Forelimb muscle (tissue), 1 donor: ENCODE measurements at regions not wholly inside any gene's neighbourhood (a gene's known extent, or its start where the extent isn't known, plus 50 kb on each side); places are given as distances from the start of the nearest gene placed in this dataset.

ENCODE experiments used
- DNase-seq: peaks from one replicate; pipeline ENCODE4 v3.0.0-alpha.2; 2013; ENCODE audit warnings: low read depth

DNA sequence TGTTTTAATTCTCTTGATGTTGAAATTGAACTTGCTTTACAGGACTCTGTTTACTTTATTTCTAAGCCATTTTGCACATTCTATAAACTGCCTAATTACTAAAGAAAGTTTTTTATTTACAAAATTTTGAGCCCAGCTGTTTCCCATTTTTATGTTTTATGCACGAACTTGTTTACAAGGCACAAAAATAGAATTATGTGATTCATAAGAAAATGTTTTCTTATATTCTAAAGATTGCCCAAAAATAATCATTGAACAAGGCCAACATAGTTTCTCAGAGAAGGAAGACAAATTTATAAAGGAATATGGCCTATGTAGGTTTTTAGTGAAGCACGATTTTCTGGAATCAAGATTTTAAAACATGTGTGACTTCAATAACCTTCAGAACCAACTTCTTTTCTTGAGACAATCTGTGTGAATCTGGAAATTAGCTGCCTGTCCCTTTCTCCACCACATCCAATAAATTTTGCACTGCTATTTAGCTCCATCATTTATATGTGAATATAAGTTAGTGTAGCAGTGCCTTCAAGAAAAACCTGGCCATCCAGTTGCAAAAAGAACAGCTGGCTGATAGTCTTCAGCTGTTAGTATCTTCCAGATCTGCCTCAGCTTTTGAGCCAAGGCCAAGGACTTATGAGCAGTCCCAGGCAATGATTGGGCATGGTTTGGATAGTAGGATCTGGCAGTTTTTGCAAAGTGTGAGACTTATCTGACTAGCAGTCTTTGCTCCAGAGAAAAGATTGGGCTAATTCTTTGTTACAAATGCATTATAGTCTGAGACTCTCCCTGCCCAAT is 253.2 kb upstream of the COL3A1 start:
- no peak for DNase-seq

DNA sequence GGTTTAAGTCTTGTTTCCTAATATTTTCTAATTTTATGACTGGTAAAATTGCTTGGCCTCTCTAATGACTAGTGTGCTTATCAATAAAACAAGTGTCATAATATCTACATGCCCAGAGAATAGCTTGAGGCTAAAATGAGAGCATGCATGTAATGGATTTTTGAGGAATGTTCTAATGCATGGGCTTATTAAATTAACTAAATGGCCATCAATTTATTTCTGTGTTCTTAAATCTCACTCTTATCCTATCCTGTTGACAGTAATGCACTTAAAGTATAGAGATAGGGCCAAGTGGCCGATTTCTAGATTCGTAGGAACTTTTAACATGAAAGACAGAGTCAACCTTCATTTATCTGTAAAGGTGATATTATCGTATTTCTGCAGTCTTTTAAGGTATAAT is 252.4 kb upstream of the COL3A1 start:
- DNase-seq: no peak

DNA sequence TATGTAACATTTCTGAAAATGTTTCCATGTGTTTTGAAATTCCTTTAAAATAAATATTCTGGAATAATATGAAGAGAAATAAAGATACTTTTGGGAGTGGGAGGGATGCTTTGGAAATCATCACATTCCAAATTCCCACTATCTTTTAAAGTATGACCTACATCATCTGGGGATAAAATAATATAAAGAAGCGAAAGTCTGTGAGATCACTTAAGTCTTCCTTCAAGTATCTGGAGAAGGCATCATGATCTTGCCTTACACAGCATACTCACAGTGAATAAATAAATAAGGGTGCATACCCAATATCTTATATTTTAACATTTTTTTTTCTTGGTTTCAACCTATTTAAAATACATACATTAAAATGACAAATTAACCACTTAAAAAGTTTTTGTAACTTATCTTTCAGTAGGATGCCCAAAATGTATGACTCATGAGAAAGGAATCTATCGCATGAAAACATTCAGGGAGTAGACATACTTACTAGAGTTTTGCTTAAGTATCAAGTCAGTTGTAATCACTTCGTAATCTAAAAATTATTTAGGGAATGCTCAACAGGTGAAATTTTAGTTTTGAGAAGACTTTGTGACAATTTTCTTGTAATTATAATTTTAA is 248.3 kb upstream of the COL3A1 start:
- peak; percentile 24 for DNase-seq

DNA sequence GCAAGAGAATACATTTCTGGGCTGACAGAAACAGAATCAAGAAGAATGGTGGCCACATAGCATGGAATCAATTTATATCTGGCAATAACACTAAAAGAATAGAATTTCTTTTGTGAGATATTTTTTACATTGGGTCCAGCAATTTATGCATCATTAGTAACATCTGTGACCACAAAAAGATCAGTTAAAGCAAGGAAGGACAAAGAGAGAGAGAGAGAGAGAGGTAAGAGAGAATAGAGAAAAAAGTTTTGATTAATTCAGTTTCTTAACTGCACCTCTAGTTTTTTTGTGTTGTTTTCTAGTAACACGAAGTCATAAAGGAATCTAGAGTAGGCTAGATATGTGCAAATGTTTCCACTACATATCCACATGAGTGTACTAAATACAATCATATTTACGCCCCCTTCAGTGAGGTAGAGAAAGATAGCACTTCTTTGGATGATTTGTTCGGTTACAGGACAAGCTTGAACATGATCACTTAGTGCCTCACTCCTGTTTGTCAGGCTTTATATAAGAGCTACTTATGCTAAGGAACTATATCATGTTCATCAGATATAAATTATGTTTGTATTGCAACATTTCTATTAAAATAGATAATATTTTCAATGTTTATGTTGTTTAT is 247.4 kb upstream of the COL3A1 start:
- DNase-seq: peak; percentile 20

DNA sequence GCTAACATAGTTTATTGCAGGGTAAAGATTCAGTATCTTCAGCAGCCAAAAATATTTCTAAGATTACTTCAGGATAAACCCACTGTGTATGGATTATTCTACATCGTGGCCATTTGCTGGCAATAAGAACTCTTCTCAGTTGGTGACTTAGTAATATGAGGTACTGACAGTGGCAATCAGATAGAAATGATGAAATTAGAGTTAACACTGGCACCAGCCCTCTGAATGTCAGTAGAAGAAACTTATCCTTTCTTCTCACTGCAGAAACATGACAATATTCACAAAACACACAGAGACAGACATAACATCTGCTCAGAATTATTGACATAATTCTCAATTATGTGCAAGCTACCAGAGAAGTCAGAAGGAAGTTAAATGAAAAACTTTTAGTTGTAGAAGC is 246.3 kb upstream of the COL3A1 start:
- DNase-seq: no peak

DNA sequence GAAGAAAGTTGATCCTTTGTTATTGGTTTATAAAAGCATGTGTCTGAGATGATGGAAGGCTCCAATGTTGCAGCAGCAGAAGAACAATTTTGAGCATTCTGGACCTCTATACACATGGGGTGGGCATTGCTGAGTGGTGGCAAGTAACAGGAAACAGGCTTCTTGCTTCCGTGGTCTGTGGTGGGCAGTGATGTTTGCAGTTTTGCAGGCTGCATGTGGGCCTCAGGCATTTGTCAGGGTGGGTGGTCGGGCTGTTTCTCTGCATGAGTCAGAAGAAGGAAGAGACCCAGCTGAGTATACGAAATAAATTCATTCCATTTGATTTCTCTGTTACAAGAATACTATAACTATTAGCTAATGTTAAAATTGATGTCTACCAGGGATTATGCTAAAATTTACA is 239.5 kb upstream of the COL3A1 start:
- no peak for DNase-seq

DNA sequence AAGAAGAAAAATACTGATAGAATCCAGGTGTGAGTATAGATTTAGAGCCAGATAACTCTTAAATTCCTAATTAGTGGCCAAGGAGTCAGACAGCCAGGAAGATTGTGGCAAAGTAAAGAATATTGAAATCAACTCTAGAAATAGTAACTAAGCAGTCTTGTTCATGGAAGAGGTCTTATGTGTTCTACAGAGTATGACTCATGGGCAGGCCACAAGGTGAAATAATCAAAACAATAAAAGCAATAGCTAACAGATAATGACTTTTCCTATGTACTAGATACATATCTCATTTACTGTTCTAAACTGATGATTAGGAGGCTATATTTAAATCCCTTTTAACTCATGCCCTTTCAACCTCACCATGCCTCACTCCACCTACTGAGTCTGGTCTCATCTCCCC is 227.4 kb upstream of the COL3A1 start:
- no peak for DNase-seq

DNA sequence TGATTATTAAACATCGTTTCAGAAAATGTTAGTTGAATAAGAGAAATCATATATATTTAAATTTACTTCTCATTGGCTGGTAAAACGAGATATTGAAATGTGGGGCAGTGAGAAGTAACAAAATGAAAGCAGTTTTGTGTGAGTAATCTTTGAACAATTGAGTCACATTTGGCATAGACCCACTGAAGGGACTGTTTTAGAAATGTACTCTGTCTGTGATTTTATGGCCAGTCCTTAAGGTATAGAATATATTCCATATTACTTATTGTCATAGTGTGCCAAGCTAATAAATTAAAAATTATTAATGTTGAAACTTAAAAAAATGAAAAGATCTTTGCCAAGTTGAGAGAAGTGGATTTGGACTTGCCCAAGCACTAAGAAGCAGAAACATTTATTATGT is 222.4 kb upstream of the COL3A1 start:
- no peak for DNase-seq

DNA sequence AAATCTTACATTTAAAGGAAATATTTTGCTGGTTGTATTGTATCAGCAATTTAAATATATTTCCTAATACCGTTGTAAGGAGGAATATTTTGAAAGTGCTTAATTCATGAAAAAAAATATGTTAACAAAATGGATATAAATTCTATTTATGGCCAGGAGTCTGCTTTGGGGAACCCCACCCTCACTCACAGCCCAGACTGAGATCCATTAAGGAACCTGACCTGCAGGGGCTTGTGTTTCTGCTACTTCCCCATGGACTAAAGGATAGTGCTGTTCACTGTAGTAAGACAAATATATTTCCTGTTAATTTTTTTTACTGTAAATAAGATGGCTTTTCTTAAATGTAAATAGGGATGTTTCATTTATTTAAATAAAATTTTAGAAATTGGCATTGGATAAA is 221.9 kb upstream of the COL3A1 start:
- no peak for DNase-seq

DNA sequence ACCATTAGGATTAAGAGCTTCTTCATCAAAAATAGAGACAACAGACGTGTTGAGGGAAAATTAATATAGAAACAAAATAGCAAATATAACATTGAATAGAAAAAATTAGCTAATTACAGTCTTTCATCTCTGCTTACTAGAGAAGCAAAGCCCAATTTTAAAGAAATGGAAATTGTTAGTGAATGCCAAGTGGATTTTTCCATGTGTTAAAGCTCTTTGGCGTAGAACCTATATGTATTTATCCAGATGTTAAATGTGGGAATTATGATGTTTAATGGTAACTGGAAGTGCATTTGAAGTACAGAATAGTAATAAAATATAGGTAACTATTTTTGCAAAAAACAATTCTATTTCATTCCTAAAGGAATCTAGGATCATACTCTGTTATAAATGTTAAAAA is 212.0 kb upstream of the COL3A1 start:
- no peak for DNase-seq

DNA sequence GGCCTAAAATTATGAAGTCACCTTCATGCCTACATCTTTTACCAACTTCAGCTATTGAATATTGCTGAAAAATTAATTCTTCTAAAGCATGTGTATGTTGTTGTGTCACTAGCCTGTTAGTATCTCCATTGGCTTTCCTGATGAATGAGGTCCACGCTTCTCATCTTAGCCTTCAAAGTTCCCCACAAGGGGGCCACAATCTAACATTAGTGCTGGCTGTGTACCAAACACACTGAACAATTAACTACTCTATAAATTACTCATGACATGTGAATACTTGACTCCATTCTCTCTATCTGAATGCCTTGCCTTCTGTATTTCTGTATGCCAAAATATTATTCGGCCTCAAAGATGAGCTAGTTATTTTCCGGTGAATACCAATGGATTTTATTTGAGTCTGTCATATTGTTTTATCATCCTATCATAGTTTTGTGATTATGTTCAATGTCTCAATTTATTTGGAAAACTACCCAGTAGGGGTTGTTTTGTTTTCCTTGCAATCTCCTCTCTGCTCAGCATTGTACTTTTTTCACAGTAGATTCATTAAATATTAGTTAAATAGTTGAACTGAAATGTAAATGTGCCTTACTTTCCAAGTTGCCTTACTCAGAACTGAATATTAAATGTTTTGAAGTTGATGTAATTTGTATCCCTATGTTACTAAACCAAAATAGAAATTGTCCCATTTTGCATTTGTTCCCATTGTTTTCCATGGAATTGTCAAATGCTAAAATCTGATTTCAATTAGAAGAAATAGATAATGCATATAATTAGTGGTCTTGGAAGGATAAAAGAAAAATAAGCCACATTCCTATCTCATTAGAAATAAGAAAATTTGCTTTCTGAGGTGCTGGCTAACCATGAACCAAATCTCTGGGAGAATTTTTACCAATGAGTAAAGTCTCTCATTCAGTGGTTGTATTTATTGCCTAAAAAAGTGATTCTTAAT is 208.4 kb upstream of the COL3A1 start:
- DNase-seq: no peak

DNA sequence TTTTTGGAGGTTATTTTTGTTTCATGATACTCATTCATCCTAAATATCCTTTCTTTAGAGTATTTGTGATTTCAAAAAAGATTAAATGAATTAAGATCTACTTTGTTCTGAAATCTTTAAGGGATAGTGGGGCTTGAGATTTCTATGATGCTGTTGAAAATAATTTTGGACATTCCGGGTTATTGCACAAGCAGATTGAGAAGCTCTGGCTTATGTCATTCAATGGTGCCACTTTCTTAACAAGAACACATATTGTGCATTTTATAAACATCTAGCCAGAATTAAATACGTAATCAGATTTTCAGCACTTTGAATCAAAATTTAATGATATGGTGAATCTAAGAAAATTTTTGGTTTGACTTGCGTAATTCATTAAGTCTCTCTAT is 207.7 kb upstream of the COL3A1 start:
- no peak for DNase-seq

DNA sequence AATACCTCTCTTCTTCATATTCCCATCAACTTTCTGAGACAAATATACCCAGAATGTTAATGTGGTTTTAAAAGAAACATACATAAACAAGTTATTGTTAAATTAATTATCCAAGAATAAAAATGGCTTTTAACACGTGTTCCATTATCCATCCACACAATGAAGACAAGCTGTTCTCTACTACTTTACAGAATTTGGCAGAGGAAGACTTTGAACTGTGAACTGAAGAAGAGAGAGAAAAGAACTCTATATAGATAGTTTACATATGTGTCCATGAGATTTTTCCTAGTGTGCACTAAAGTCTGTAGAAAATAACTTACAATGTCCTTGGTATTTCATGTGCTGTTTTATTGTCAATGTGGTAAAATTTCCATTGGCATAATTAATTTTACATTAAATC is 207.0 kb upstream of the COL3A1 start:
- no peak for DNase-seq

DNA sequence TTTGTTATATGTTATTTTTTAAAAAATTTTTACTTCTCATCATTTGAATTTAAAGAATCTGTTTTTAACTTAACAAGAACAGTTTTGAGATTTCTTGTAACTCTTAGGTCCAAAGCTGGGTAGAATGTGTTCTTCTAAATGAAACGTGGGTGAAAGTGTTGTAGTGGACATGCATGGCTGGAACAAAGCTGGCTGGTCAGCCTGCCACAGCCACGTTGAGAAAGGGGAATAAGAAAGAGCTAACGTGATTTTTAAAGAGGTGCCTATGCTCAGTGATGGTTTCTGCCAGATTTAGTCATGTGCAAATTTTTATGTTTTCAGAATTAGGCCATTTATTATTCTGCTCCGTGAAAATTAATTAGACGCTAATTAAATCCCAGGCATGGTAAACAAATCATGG is 203.9 kb upstream of the COL3A1 start:
- no peak for DNase-seq

DNA sequence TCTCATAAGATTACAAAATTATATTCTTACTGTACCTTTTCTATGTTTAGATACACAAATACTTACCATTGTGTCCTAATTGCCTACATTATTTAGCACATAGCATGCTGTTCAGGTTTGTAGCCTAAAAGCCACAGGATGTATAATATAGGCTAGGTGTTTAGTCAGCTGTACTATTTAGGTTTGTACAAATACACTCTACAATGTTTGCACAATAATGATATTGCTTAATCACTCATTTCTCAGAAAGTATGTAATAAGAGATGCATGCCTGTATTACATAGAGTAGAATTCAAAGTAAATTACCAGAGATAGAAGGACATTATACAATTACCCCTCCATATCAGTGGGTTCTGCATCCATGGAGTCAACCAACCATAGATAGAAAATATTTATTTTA is 201.1 kb upstream of the COL3A1 start:
- no peak for DNase-seq

DNA sequence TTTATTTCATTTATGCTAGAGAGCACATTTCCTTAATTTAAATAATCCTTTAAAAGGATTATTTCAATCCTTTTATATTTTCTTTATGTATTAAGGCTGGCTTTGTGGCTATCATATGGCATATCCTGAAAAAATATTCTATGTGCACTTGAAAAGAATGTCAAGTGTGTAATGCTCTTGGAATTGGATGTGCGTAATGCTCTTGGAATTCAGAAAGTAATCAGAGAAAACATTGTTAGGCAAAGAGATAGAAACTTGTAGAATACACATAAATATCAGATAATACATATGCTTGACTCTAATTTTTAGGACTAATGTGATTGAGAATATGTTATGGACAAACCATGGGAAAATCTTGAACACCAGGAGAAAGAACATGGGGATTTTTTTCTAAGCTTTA is 197.5 kb upstream of the COL3A1 start:
- DNase-seq: no peak

DNA sequence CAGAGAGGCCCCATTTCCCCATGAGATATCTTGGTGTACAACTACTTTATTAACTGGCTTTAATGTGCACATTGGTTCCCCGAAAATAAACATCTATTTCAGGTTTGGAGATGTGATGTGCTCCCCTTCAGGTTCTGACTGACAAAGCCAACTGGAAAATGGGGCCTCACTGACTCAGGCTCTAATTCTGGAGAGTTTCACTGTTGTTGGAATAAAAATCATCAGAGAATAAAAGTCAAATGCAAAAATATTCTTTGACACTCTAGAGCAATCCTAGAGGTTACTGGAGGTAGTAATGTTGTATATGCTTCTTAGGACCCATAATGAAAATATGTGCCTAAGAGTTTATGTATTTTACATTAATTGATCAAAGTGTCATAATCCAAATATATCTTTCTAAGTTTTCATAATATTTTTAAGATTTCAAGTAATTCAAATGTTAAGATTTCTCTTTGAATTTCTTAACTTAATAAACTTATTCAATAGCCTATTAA is 189.9 kb upstream of the COL3A1 start:
- DNase-seq: no peak

DNA sequence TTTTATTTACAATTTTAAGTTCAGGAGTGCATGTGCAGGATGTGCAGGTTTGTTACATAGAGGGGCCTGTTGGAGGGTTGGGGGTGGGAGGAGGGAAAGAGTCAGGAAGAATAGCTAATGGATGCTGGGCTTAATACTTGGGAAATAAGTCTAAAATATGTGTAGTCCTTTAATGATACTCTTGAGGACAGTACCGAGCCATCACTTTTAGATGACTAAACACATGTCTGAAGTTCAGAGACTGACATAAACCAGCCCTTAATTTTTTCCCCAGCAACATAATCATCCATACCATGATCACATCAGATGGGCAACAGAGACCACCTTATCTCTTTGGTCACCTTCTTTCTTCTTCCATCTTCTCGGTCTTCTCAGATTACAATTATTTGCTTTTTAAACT is 189.1 kb upstream of the COL3A1 start:
- DNase-seq: no peak

DNA sequence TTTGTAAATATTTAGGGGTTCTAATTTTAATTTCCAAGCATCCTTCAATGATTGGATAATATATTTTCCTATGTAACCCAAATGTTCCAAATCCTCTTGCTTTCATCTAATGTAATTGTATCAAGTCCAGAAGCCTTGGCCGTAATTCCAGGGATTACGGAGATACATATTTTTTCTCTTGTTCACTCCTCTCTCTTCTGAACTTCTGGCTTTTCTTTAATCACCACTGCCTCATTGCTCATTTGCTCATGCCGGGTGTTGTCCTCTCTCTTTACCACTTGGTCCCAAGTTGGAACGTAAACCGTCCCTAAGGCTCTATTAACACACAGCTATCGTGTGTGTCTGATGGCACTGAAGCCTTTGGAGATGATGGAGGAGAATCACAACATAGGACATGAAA is 188.7 kb upstream of the COL3A1 start:
- DNase-seq: no peak

DNA sequence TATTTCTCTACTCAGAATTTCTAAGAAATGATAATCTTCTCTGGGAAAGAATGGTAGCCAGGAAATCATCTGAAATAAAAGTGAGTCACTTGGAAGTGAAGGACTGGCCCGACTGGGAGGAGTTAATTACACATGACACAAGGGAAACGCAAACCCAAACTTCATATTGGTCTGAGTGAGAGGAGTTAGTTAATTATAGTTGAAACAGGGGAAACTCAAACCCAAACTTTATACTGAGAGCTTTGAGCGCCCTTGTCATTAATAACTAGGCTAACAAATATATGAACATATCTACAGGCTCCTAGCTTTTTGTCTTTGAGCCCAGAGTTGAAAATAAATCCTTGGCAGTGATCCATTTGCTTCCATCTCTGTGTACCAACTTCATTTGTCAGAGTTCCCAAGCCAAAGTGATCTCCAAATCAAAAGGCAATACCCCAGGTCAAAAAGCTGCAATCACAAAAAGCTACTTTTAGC is 187.8 kb upstream of the COL3A1 start:
- peak; percentile 39 for DNase-seq

DNA sequence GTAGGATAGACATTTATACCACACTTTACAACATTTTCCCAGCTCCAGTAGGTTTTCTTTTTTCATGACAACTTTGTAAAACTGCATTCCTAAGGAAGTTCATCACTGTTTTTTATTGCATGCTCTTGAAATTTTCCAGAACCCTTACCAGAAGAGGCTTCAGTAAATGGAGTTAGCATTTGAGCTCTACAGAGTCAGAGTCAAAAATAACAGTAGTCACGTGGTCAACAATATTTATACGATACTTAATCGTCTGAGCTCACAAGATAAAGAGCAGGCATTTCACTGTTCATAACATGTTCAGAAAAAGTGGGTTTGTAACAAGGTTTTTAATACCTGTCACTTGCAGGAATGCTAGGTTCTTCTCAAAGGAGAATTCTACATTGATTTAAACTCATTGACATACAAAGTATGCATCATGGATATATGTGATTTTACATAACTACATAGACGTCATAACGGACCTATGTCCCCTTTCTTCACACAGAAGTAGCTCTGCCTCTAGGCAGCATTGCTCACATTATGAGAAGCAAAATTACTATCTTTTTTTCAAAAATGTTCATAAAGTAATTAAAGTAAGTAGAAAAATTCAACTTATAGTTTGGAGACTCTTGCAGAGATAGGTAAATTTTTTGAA is 187.0 kb upstream of the COL3A1 start:
- DNase-seq: peak; percentile 59
